Gastrocnemius medialis (tissue), 4 donors: ENCODE measurements at regions not wholly inside any gene's neighbourhood (a gene's known extent, or its start where the extent isn't known, plus 50 kb on each side); places are given as distances from the start of the nearest gene placed in this dataset.

Experiments used
- POLR2A ChIP-seq, 2 donors: fragments of 450-650 bp; IDR thresholded peaks; one replicate each; pipeline ENCODE4 v1.6.1; 2017; ENCODE audit warnings: antibody characterized with exemption in 2 of 2, mild to moderate bottlenecking in 2 of 2, moderate library complexity in 2 of 2
- TF ChIP-seq, protein P1 (sequence below), 5 experiments: fragments of 450-650 bp in 3 of 5; fragments of 200-600 bp in 2 of 5; sonication (generic) in 2 of 5; IDR thresholded peaks in 4 of 5; conservative IDR thresholded peaks in 1 of 5; 1 replicate in 4 of 5; 2 replicates in 1 of 5; pipeline ENCODE4 v1.5.1; 2016 to 2019; ENCODE audit warnings: antibody characterized with exemption in 5 of 5, mild to moderate bottlenecking in 3 of 5, moderate library complexity in 3 of 5

DNA sequence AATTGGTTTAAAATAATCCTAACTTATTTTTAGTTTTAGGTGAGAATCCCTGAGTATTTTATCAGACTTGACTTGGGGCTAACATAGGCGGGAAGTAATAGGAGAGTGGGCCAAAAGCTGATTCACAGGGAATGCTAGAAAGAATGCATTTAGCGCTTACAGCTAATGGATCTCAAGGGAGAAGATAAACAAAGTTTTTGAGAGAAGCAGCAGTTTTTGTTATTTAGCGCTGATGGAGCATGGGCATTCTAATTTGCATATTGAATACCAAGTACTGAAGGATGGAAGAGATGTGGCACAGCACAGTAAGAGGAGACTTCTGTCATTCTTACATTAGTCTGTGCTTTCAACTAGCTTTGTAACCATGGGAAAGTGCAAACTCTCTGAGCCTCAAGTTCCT, 436.0 kb upstream of the FBXO33 start:
- TF ChIP-seq, protein P1, sequence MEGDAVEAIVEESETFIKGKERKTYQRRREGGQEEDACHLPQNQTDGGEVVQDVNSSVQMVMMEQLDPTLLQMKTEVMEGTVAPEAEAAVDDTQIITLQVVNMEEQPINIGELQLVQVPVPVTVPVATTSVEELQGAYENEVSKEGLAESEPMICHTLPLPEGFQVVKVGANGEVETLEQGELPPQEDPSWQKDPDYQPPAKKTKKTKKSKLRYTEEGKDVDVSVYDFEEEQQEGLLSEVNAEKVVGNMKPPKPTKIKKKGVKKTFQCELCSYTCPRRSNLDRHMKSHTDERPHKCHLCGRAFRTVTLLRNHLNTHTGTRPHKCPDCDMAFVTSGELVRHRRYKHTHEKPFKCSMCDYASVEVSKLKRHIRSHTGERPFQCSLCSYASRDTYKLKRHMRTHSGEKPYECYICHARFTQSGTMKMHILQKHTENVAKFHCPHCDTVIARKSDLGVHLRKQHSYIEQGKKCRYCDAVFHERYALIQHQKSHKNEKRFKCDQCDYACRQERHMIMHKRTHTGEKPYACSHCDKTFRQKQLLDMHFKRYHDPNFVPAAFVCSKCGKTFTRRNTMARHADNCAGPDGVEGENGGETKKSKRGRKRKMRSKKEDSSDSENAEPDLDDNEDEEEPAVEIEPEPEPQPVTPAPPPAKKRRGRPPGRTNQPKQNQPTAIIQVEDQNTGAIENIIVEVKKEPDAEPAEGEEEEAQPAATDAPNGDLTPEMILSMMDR (IDR thresholded peaks at IDR 0.05 in 4 of 5, conservative IDR thresholded peaks at IDR 0.05 in 1 of 5), result no peak
- no peak for TF ChIP-seq POLR2A (IDR thresholded peaks at IDR 0.05)
